22Rv1 (cell line): ENCODE measurements at regions not wholly inside any gene's neighbourhood (a gene's known extent, or its start where the extent isn't known, plus 50 kb on each side); places are given as distances from the start of the nearest gene placed in this dataset.

Experiments
- CTCF ChIP-seq: fragments of 450-650 bp; IDR thresholded peaks from 2 replicates; pipeline ENCODE4 v1.5.1; 2017; ENCODE audit warnings: mild to moderate bottlenecking
- ZFX ChIP-seq: fragments of 450-650 bp; IDR thresholded peaks from 2 replicates; pipeline ENCODE4 v1.6.1; 2017; ENCODE audit warnings: antibody characterized with exemption, borderline replicate concordance

- no peak for TF ChIP-seq CTCF
- no peak for TF ChIP-seq ZFX
Observed at GRCh38 chr1:199671684-199672083, 355.8 kb upstream of the NR5A2 start.
